Esophagus squamous epithelium (tissue), 4 donors: ENCODE measurements at regions not wholly inside any gene's neighbourhood (a gene's known extent, or its start where the extent isn't known, plus 50 kb on each side); places are given as distances from the start of the nearest gene placed in this dataset.

Experiments
- CTCF ChIP-seq, 6 experiments: fragments of 450-650 bp in 4 of 6; fragments of 200-600 bp in 2 of 6; sonication (generic) in 2 of 6; IDR thresholded peaks; one replicate each; pipeline ENCODE4 v1.5.1; 2016 to 2019; ENCODE audit warnings: antibody characterized with exemption in 6 of 6, mild to moderate bottlenecking in 4 of 6, moderate library complexity in 4 of 6
- POLR2A ChIP-seq, 4 donors: fragments of 450-650 bp; IDR thresholded peaks; one replicate each; pipeline ENCODE4 v1.6.1; 2017; ENCODE audit warnings: antibody characterized with exemption in 4 of 4, mild to moderate bottlenecking in 4 of 4, moderate library complexity in 3 of 4

- no peak for TF ChIP-seq CTCF (IDR thresholded peaks at IDR 0.05)
- TF ChIP-seq POLR2A (IDR thresholded peaks at IDR 0.05) = no peak
These were observed 521.1 kb upstream of the NECTIN3 start for GRCh38 chr3:110550511-110550910.
